ENCODE measurements at regions not wholly inside any gene's neighbourhood (a gene's known extent, or its start where the extent isn't known, plus 50 kb on each side); places are given as distances from the start of the nearest gene placed in this dataset.

GRCh38 chr3:164095949-164096348 lies 982.3 kb downstream of the SI start:
- TF ChIP-seq CTCF (IDR thresholded peaks at IDR 0.05), result no peak
- no peak for TF ChIP-seq POLR2AphosphoS5 (IDR thresholded peaks at IDR 0.05)
- TF ChIP-seq EP300 (IDR thresholded peaks at IDR 0.05), result no peak
- TF ChIP-seq POLR2A (IDR thresholded peaks at IDR 0.05), result no peak

Data from gastroesophageal sphincter (tissue), 3 donors.